Esophagus squamous epithelium (tissue), 4 donors: ENCODE measurements at regions not wholly inside any gene's neighbourhood (a gene's known extent, or its start where the extent isn't known, plus 50 kb on each side); places are given as distances from the start of the nearest gene placed in this dataset.

Experiments used
- POLR2A ChIP-seq, 4 donors: fragments of 450-650 bp; IDR thresholded peaks; one replicate each; pipeline ENCODE4 v1.6.1; 2017; ENCODE audit warnings: antibody characterized with exemption in 4 of 4, mild to moderate bottlenecking in 4 of 4, moderate library complexity in 3 of 4
- TF ChIP-seq, protein P1 (sequence below), 6 experiments: fragments of 450-650 bp in 4 of 6; fragments of 200-600 bp in 2 of 6; sonication (generic) in 2 of 6; IDR thresholded peaks; one replicate each; pipeline ENCODE4 v1.5.1; 2016 to 2019; ENCODE audit warnings: antibody characterized with exemption in 6 of 6, mild to moderate bottlenecking in 4 of 6, moderate library complexity in 4 of 6

- TF ChIP-seq POLR2A (IDR thresholded peaks at IDR 0.05), result no peak
- TF ChIP-seq, protein P1, sequence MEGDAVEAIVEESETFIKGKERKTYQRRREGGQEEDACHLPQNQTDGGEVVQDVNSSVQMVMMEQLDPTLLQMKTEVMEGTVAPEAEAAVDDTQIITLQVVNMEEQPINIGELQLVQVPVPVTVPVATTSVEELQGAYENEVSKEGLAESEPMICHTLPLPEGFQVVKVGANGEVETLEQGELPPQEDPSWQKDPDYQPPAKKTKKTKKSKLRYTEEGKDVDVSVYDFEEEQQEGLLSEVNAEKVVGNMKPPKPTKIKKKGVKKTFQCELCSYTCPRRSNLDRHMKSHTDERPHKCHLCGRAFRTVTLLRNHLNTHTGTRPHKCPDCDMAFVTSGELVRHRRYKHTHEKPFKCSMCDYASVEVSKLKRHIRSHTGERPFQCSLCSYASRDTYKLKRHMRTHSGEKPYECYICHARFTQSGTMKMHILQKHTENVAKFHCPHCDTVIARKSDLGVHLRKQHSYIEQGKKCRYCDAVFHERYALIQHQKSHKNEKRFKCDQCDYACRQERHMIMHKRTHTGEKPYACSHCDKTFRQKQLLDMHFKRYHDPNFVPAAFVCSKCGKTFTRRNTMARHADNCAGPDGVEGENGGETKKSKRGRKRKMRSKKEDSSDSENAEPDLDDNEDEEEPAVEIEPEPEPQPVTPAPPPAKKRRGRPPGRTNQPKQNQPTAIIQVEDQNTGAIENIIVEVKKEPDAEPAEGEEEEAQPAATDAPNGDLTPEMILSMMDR (IDR thresholded peaks at IDR 0.05), result no peak
Measured at GRCh38 chr6:45783716-45784115, 231.9 kb downstream of the CLIC5 start.
